ENCODE measurements at regions not wholly inside any gene's neighbourhood (a gene's known extent, or its start where the extent isn't known, plus 50 kb on each side); places are given as distances from the start of the nearest gene placed in this dataset.

GRCh38 chr11:106601684-106602297 lies 416.5 kb downstream of the GUCY1A2 start:
- no peaks in the 10 kb centered on the region for H3K9me1 ChIP-seq (ENCODE audit: control insufficient read depth, insufficient read depth, low read length)
- whole genome bisulfite sequencing (ENCODE audit: insufficient coverage, low coverage, missing lambda C conversion rate): 0% methylated on average over 3 of the region's 3 CpGs
- H3K4me2 ChIP-seq (ENCODE audit: insufficient read depth, low read length): no peak overlapping the region
- H3K4me3 ChIP-seq: no peak overlapping the region
- CTCF ChIA-PET (ENCODE audit: low intra/inter-chr PET ratio): no interaction called here
- POLR2A ChIA-PET: no interaction called here
- DNase-seq (ENCODE audit: extremely low read depth in 1 of 4, low spot score in 3 of 4) (no peak), ATAC-seq (no peak), FAIRE-seq (no peak)
- H4K20me1 ChIP-seq (replicated peaks; ENCODE audit: control insufficient read depth, insufficient read depth, low read length): no peaks in the 10 kb centered on the region
- no peaks in the 10 kb centered on the region for H3K79me2 ChIP-seq (ENCODE audit: control insufficient read depth, insufficient read depth, low read length)
- no peak overlapping the region for H3K9ac ChIP-seq (ENCODE audit: insufficient read depth in 1 of 2, low read depth in 2 of 2, low read length in 2 of 2)
- H3K9me3 ChIP-seq (replicated peaks; ENCODE audit: control insufficient read depth, insufficient read depth, low read depth, low read length): no peaks in the 10 kb centered on the region
- TF ChIP-seq ZFP36 (IDR thresholded peaks at IDR 0.05; ENCODE audit: low read depth, low read length, partially characterized antibody) (no peak), ZNF143 (CRISPR knock-in tag; IDR thresholded peaks at IDR 0.05) (no peak), TOE1 (IDR thresholded peaks at IDR 0.05; ENCODE audit: borderline replicate concordance) (no peak), TOE1 (CRISPR knock-in tag; IDR thresholded peaks at IDR 0.05; ENCODE audit: borderline replicate concordance, low read depth) (no peak), LCOR (CRISPR knock-in tag; IDR thresholded peaks at IDR 0.05) (no peak), UBTF (IDR thresholded peaks at IDR 0.05; ENCODE audit: borderline replicate concordance in 1 of 2, low read depth in 2 of 2, low read length in 2 of 2) (no peak), CHAMP1 (IDR thresholded peaks at IDR 0.05) (no peak), SNIP1 (IDR thresholded peaks at IDR 0.05; ENCODE audit: low read depth) (no peak), ZBTB17 (CRISPR knock-in tag; IDR thresholded peaks at IDR 0.05) (no peak)
- in situ Hi-C loops (cut with MboI) (no loop called here), intact Hi-C loops (cut with micrococcal nuclease) (no loop called here)
- no TSS peak for BruUV-seq (replicated peaks)
- H3K36me3 ChIP-seq (ENCODE audit: control insufficient read depth, insufficient read depth, low read length): no peaks in the 10 kb centered on the region
- no peaks in the 10 kb centered on the region for H3K4me1 ChIP-seq (replicated peaks in 1 of 2; ENCODE audit: control insufficient read depth in 2 of 2, insufficient read depth in 2 of 2, low read length in 2 of 2)
- no peak overlapping the region for H2AFZ ChIP-seq (ENCODE audit: low read depth, low read length)
- no peak overlapping the region for H3K27ac ChIP-seq (ENCODE audit: extremely low read depth, low read depth, low read length)
- no peaks in the 10 kb centered on the region for H3K27me3 ChIP-seq (ENCODE audit: control insufficient read depth in 2 of 2, insufficient read depth in 2 of 2, low read length in 2 of 2)

All from K562 (cell line).